HG02973 (cell line): ENCODE measurements at regions not wholly inside any gene's neighbourhood (a gene's known extent, or its start where the extent isn't known, plus 50 kb on each side); places are given as distances from the start of the nearest gene placed in this dataset.
"Not testable (repeated sequence)": the region's sequence is repeated elsewhere in the genome, so short reads cannot be mapped to it uniquely, and the experiment has no call there.

ENCODE experiments used
- ATAC-seq: cut with Tn5 transposase; IDR thresholded peaks from one replicate; pipeline ENCODE4 v1.9.1; 2021; ENCODE audit warnings: moderate library complexity; ENCODE audit not compliant: unreplicated experiment

DNA sequence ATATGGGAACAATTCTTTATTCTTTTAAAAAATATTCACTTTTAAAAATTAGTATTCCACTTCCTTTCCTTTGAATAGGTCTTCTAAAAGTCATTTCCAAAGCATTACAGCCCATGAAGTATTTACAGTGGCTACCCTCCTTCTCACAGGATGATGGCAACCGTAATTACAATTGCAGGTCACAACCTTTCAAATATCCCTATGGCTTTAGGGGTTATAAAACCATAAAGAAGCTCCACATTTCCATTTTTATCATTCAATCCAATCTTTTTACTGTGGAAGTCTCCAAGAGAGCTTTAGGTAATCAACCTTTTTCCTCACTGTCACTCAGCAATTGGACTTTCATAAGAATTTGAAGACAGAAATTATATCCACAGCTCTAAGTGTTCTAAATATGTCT is 488.9 kb upstream of the CA10 start:
- ATAC-seq = no peak

DNA sequence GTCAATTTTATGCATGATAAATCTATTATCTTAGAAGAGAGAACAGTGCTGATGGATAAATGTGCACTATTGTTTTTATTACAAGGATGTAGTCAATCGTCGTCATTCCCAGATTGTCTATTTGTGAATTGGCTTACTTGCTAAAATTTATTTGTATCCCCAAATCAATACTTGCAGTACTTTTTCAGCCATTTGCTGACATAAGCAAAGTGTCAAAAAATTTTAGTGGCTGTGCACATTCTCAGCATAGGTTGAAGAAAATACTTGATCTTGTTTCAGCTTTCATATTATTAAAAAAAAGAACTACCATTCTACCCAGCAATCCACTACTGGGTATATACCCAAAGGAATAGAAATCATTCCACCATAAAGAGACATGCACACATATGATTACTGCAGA is 477.9 kb upstream of the CA10 start:
- ATAC-seq = no peak

DNA sequence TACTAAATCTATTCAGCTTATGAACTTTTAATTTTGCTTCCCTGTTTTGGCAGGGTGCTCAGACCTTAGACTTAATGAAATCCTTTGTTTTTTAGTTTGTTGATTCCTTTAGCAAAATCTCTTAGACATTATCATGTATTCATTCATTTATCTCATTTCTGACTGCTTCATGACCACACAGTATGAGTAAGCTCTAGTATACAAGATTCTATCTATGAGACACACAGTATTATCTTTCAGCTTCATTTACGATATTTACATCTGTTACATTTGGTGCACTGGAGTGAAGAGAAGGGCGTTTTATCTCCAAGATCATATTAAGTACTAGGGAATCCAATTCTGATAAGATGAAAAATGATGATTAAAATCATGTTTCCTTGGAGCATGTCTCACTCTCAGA is 448.1 kb upstream of the CA10 start:
- ATAC-seq = no peak

DNA sequence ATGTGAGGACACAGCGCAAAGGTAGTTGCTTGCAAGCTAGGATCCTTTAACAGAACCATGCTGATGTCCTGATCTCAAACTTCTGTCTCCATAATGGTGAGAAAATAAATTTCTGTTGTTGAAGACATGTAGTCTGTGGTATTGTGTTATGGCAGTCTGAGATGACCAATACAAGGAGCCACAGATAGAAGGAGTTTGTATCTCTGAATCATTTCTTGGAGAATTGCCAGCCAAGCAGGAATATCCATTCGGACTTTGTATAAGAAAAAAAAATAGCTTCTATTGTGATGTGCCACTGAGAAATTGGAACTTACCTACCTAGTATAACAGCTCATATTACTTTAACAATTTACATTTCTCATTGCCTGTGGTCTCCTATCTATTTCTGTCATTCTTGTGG is 447.6 kb upstream of the CA10 start:
- ATAC-seq = no peak

DNA sequence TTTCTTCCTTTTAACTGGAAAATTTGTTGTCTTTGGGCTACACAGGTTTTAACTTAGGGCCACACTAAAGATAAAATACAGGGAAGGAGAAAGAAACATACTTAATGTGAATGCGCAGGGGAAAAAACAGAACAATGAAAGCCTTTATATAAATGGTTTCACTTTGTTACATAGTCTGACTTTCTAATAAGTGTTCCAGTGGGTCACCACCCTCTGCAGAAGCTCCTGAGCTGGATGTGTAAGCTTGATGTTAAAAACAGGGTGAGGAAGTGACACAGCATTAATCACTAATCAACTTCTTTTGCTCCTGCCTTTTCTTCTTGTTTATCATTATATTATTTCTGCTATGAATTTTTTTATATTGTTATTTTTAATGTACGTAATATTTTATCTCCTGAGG is 445.6 kb upstream of the CA10 start:
- no peak for ATAC-seq

DNA sequence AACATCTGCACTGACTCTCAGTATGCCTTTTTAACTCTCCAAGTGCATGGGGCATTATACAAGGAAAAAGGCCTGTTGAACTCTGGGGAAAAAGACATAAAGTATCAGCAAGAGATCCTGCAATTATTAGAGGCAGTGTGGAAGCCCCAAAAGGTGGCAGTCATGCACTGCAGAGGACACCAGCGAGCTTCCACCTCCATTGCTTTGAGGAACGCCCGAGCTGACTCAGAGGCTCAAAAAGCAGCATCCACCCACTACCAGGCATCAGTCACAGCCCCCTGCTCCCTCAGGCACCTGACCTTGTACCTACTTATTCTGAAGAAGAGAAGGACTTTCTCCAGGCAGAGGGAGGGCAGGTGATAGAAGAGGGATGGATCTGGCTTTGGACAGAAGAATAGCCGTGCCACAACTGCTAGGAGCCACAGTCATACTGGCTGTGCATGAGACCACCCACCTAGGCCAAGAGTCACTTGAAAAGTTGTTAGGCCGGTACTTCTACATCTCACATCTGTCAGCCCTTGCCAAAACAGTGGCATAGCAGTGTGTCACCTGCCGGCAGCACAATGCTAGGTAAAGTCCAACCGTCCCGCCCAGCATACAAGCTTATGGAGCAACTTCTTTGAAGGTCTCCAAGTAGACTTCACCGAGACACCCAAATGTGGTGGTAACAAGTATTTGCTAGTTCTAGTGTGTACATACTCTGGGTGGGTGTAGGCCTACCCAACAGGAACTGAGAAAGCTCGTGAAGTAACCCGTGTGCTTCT is 439.1 kb upstream of the CA10 start:
- not testable (repeated sequence) for ATAC-seq

DNA sequence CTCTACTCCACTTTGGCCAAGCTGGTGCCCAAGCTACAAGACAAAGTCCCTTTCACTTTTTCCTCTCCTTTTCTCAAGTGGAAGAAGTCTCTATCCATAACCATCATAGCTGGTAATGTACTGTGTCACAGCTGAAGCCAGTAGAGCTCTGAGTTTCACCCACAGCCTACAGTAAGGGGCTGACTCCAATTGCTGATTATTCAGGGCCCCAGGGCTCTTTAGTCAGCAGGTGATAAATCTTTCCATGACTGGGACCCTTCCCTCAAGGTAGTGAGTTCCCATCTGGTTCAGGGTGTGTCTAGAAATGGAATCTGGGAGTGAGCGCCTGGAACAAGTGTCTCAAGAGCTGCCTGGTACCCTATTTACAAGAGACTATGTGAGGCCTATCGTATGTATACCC is 436.0 kb upstream of the CA10 start:
- no peak for ATAC-seq

DNA sequence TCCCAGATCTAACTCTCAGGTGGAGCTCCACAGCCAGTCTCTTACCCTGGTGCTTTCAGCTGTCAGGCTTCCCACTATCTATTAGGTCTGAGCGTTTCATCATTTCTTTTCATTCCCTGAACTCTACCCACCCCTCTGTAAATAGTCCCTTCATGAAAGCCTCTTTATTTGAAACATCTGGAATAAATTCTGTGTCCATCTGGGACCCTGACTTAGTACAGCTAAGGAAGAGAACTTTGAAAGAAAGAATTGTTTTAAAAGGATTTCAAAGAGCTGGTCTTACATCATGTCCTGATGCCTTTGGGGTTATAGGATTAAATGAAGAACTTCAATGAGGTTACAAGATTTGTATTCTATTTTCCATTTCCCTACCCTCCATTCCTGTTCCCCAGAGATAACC is 388.5 kb upstream of the CA10 start:
- no peak for ATAC-seq

DNA sequence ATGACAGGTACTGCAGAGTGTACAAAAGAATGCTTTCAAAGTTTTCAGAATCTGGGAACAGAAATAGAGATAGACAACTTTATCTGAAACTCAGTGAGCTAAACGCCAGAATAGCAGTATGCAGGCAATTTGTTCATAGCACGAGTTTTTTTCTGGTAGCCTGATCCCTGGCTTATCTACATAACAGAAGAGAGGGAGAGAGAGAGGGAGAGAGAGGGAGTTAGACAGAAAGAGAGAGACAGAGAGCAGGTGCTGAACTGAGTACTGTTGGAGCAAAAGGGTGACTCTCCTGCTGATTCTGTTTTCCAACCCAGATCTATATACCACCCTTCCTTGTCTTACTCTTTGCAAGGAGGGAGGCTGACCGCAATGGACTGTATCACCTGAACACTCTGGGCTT is 388.0 kb upstream of the CA10 start:
- no peak for ATAC-seq

DNA sequence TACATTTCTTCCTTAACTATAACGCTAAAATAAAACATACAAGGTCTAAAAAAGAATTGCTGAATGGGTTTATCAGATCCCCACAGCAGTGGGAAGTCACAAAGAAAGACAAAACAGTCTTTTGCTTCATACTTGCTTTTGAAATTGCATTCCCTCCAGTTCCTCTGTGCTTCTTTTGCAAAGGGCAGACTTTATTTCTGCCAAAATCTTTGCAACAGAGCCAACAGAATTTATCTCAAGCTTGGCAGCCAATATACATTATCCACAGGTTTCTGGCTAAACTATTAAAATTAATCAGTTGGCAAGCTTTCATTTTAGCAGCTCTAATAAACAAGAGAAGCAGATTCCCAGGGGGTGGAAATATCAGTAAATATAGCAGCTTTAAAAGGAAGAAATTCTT is 378.9 kb upstream of the CA10 start:
- ATAC-seq = no peak

DNA sequence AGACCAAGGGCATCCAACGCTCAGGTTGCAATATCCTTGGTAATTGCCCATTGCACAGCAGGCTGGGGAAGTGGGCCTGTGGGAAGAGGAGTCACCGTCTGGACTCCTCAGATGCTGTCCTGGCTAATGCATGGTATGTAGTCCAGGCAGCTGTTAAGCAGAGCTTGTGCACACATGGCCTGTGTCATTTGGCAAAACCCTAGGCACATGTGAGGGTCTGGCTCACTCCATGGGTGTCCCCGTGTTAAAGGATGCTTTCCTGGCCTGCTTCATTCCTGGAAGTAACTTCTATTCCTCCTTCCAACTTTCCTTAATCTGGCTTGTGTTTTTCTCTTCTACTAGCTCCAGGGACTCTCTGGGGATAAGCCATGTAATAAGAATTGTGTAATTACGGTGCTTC is 378.0 kb upstream of the CA10 start:
- ATAC-seq = no peak

DNA sequence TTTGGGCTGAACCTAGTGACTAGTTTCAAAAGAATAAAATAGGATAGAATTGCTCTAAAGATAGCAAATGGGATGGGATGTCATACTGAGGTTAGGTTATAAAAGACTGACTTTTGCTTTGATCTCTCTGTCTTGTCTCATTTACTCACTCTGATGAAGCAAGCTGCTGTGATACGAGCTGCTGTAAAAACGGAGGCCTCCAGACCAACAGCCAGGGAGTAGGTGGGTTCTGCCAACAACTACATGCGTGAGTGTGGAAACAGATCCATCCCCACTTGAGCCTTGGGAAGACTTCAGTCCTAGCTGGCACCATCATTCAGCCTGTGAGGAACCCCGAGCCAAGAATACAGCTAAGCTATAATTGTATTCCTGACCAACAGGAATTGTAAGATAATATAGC is 373.9 kb upstream of the CA10 start:
- ATAC-seq = no peak

DNA sequence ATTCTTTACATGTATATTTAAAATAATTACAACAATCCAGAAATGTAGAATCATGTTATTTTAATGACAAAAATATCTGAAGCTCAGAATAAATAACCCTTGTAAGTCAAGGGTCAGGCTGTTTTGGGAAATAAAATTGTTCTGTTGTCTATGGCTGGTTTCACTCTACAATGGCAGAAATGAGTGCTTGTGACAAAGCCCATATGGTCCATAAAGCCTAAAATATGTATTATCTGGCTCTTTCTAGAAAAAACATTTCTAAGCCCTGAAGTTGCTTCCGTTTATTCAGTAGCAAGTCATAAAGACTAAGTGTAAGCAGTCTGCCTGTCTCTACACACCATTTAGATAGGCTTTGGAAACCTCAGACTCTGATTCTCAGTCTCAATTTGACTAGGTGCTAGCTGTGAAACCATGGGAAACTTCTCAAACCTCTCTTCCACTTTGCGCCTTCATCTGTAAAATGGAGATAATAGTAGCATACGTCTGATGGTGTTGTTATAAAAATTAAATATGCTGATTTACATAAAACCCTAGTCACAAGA is 365.7 kb upstream of the CA10 start:
- ATAC-seq = no peak

DNA sequence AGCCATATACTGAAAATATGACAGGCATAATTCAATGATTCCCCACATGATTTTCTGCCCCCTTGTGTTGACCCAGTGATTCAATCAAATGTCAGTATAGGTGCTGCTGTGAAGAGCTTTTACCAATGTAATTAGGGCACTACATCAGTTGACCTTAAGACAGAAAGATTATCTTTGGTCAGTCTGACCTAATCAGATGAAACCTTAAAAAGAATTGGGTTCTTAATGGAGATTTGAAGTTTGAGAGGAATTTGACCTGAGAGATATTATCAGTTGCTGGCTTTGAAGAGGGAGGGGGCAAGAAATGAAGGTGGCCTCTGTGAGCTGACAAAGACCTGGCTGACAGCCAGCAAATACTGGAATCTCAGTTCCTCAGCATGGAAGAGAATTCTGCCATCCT is 358.7 kb upstream of the CA10 start:
- no peak for ATAC-seq

DNA sequence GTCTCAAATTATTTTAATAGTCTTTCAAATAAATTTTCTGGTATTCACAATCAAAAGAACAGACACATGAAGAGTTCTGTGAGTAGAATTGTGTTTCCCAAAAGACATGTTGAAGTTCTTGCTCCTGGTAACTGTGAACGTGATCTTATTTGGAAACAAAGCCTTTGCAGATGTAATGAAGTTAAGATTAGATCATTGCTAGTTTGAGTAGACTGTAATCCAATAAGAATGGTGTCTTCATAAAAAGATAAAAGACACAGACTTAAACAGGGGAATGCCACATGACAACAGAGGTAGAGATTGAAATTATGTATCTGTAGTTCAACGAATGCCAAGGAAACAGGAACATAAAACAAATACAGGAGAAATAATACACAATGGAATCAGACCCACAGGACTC is 357.4 kb upstream of the CA10 start:
- no peak for ATAC-seq

DNA sequence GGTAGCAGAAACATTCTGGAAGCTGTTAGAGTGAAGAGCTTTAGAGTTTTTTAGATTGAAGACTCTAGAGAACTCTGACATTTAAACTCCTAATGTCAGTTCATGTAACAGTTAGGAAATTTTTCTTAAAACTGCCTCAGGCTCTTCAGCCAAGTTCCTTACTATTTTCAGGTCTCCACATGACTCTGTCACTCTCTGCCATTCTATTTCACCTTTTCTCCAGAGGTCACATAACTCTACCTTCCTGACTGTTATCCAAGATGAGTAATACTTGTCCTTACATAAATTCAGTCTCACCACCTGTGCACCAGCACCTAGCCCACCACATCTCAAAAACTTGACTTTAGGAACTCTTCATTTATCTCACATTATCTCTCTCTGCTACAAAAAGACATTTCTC is 347.1 kb upstream of the CA10 start:
- ATAC-seq = no peak

DNA sequence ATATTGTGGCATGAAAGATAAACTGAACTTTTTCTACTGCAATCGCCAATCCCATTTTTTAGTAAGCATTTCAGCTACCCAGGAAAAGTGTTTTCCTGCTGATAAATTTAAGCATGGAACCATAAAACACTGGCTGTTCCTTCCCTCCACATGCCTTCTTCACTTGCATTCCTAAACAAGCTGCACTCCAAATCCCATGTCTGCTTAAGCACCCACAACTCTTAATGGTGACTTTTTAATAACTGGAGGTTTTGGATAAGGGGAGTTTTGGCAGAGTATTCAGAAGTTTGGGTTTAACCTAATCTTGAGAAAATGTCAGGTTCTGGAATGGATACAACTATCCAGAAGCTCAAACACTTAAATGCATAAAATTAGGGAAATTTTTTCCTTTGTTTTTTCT is 345.6 kb upstream of the CA10 start:
- ATAC-seq = no peak

DNA sequence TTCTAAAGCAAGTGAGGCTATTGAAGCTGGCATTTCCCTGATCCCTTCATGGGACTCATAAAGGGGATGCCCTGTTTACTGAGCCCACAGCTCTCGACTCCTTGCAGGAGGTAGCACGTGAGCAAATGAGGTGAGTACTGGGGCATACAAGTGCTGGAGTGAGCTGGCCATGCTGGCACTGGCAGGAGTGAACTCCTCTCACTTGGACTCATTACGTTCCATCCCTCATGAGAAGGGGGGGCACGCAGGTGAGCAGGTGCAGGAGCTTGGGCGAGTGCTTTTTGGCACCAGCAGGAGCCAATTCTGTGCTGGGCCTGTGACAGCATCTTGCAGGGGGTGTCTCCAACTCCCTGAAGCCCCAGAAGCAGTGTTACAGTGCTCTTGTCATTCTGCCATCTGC is 337.1 kb upstream of the CA10 start:
- no peak for ATAC-seq

DNA sequence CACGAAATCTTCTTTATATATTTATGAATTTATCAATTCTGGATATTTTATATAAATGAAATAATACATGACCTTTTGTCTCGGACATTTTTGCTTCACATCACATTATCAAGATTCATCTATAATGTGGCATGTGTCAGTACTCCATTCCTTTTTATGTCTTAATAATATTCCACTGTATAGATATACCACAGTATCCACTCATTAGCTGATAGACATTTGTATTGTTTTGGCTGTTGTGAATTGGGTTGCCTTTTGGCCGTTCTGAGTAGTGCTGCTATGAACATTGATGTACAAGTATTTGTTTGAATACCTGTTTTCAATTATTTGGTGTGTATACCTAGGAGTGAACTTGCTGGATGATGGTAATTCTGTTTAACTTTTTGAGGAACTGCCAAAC is 323.8 kb upstream of the CA10 start:
- ATAC-seq = no peak

DNA sequence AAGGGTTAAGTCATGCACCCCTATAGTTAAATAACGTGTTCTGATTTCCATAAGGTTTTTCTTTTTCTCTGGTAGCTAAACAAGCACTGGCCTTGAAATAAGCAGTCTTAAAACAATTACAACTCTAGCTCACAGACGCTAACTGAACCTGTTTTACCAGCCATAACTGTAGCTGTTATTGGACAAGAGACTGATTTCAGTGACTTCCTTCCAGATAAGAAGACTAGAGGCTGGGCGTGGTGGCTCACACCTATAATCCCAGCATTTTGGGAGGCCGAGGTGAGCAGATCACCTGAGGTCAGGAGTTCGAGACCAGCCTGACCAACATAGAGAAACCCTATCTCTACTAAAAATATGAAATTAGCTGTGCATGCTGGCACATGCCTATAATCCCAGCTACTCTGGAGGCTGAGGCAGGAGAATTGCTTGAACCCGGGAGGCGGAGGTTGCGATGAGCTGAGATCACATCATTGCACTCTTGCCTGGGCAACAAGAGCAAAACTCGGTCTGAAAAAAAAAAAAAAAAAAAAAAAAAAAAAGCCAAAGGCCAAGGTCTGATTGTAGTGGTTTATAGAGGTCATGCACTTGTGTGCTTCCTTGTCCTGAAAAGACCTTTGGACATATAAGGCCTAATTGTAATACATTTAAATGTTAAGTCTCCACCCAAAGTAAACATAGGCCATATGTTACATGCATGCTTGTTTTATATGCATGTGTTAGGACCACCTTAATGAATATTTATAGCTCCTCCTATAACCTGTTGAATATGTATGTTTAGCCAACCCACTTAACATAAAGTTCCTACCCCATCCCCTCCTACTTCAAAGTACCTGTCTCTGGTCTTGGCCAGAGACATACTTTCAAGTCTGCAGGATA is 319.5 kb upstream of the CA10 start:
- ATAC-seq = no peak

DNA sequence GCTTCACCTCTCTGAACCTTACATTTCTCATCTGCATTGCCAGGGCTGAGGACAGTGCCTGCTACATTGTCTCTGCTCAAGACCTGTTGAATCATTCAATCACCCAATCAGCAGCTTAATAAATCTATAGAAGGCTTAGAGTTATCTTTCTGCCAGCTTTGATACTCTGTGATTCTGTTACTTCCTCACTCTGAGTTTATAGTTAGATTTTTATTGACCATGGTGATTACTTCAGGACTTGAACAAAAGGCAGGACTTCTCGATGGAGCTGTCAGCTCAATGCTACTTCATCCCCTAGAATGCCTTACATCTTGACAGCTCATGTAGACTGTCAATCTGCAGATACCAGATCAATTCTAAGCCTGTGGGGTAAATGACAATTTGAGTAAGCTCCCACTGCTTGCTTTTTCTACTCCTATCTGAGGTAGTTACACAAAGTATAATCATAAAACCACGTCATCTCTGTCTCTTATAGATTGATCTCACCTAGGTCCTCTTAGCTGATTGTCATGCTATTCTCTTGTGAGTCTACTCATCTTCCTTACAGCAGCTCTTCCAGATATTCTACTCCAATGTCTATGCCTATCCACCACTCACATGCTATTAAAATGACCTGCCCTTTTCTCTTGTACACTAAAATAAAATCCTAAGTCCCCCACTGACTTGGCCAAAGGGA is 318.3 kb upstream of the CA10 start:
- ATAC-seq = no peak

DNA sequence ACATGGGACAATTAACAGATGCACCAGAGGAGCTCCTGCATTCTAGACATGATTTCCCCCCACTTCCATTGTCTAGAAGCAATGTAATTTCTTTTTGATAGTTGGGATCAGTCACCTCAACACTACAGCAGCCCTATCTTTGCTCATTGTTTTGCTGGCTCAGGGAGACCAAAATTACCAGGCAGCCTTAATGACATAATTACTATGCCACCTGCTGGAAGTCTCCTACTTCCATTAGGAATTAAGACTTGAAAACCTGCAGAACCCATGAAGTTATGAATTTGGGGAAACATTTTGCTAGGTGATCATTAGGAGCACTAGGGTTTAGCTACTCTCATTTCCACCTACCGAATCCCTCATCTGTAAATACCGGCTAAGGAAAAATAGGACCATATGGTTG is 312.0 kb upstream of the CA10 start:
- no peak for ATAC-seq
